CMK (cell line): ENCODE measurements at regions not wholly inside any gene's neighbourhood (a gene's known extent, or its start where the extent isn't known, plus 50 kb on each side); places are given as distances from the start of the nearest gene placed in this dataset.

ENCODE experiments used
- DNase-seq: peaks from one replicate; pipeline ENCODE4 v3.0.0-alpha.2; 2010; ENCODE audit warnings: low read depth

GRCh38 chr1:181430015-181430885 is 53.1 kb upstream of the CACNA1E start:
- DNase-seq, result no peak
